Panc1 (cell line): ENCODE measurements at regions not wholly inside any gene's neighbourhood (a gene's known extent, or its start where the extent isn't known, plus 50 kb on each side); places are given as distances from the start of the nearest gene placed in this dataset.

Experiments used
- CTCF ChIP-seq: fragments of 450-650 bp; IDR thresholded peaks from 2 replicates; pipeline ENCODE4 v1.5.1; 2017; ENCODE audit warnings: mild to moderate bottlenecking
- POLR2AphosphoS5 ChIP-seq: IDR thresholded peaks from 2 replicates; pipeline ENCODE4 v1.6.1; 2012; ENCODE audit warnings: mild to moderate bottlenecking, low read depth, low read length, moderate library complexity
- REST ChIP-seq, 2 experiments: IDR thresholded peaks; 2 replicates each; pipeline ENCODE4 v1.6.1; 2011 to 2012; ENCODE audit warnings: low read depth in 2 of 2, control low read depth in 1 of 2, low read length in 1 of 2, mild to moderate bottlenecking in 1 of 2, moderate library complexity in 1 of 2; ENCODE audit not compliant: insufficient read depth in 1 of 2
- SIN3A ChIP-seq: IDR thresholded peaks from 2 replicates; pipeline ENCODE4 v1.6.1; 2012; ENCODE audit warnings: low read depth, mild to moderate bottlenecking, low read length, moderate library complexity, borderline replicate concordance; ENCODE audit not compliant: insufficient read depth
- TCF7L2 ChIP-seq: IDR thresholded peaks from 2 replicates; pipeline ENCODE4 v1.6.1; 2011; ENCODE audit warnings: mild to moderate bottlenecking, low read depth, low read length, inconsistent platforms

- TF ChIP-seq CTCF (no peak), POLR2AphosphoS5 (no peak), TCF7L2 (no peak), REST (IDR thresholded peaks at IDR 0.05; ENCODE audit: insufficient read depth in 1 of 2, low read depth in 2 of 2, low read length in 1 of 2) (no peak), SIN3A (no peak)
Observed at GRCh38 chr13:50616101-50616500, 227.4 kb downstream of the DLEU7 start.
